Gastrocnemius medialis (tissue), 4 donors: ENCODE measurements at regions not wholly inside any gene's neighbourhood (a gene's known extent, or its start where the extent isn't known, plus 50 kb on each side); places are given as distances from the start of the nearest gene placed in this dataset.
"Not testable (repeated sequence)": the region's sequence is repeated elsewhere in the genome, so short reads cannot be mapped to it uniquely, and the experiment has no call there.

Experiments used
- ATAC-seq, 2 donors: fragments of 150-250 bp; one replicate each; pipeline ENCODE4 v1.9.1; 2016
- DNase-seq, 2 donors: peaks; one replicate each; pipeline ENCODE4 v3.0.0-alpha.2; 2019
- H3K27ac ChIP-seq, 4 donors: fragments of 200-600 bp; sonication (generic); 1 replicate in 1 of 4; 2 replicates in 3 of 4; pipeline ENCODE4 v1.5.1; 2016 to 2018; ENCODE audit warnings: mild to moderate bottlenecking in 2 of 4, moderate library complexity in 1 of 4
- H3K27me3 ChIP-seq, 3 donors: fragments of 200-600 bp; sonication (generic) in 2 of 3; 1 replicate in 1 of 3; 2 replicates in 2 of 3; pipeline versions ENCODE4 v1.5.1 to v1.6.0; 2016 to 2019; ENCODE audit warnings: mild to moderate bottlenecking in 1 of 3, moderate library complexity in 1 of 3
- H3K36me3 ChIP-seq, 2 donors: fragments of 200-600 bp; sonication (generic) in 1 of 2; one replicate each; pipeline ENCODE4 v1.5.1; 2017 to 2018
- H3K4me1 ChIP-seq, 2 donors: fragments of 200-600 bp; sonication (generic) in 1 of 2; one replicate each; pipeline ENCODE4 v1.5.1; 2016 to 2017; ENCODE audit warnings: mild to moderate bottlenecking in 2 of 2
- H3K4me3 ChIP-seq, 4 donors: fragments of 200-600 bp; sonication (generic) in 3 of 4; 1 replicate in 1 of 4; 2 replicates in 3 of 4; pipeline ENCODE4 v1.5.1; 2016 to 2019; ENCODE audit warnings: mild to moderate bottlenecking in 2 of 4
- H3K9me3 ChIP-seq, 3 donors: fragments of 200-600 bp; sonication (generic) in 2 of 3; 1 replicate in 1 of 3; 2 replicates in 2 of 3; pipeline ENCODE4 v1.5.1; 2016 to 2019
- POLR2A ChIP-seq, 2 donors: fragments of 450-650 bp; IDR thresholded peaks; one replicate each; pipeline ENCODE4 v1.6.1; 2017; ENCODE audit warnings: antibody characterized with exemption in 2 of 2, mild to moderate bottlenecking in 2 of 2, moderate library complexity in 2 of 2
- in situ Hi-C, 4 donors: fragments of 200-750 bp; cut with MboI; loops; one replicate each; pipeline versions ENCODE4 v1.15.0 to v1.8.0; 2017; ENCODE audit warnings: low sequenced_read_pairs in 4 of 4
- intact Hi-C: fragments of 100-400 bp; cut with DNase I; formaldehyde crosslinking; loops from one replicate; pipeline ENCODE4 v1.15.1; 2023; ENCODE audit warnings: low total_unique reads
- TF ChIP-seq, protein P1 (sequence below), 5 experiments: fragments of 450-650 bp in 3 of 5; fragments of 200-600 bp in 2 of 5; sonication (generic) in 2 of 5; IDR thresholded peaks in 4 of 5; conservative IDR thresholded peaks in 1 of 5; 1 replicate in 4 of 5; 2 replicates in 1 of 5; pipeline ENCODE4 v1.5.1; 2016 to 2019; ENCODE audit warnings: antibody characterized with exemption in 5 of 5, mild to moderate bottlenecking in 3 of 5, moderate library complexity in 3 of 5

DNA sequence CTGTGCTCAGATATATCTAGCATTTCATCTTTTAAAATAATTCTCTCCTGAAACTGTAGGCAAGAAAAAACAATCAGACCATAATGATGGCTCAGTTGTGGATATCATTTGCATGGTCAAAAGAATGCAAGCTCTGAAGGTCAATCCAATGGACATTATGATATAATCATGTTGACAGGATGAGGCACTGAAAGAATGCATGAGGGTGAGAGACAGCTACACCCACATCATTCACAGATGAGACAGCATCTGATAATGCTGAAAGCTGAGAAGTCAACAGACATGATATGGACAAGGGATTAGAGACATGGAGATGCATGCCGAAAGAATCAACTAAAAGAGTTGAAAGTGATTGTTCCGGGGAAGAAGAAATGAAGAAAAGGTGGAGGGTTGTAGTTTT is 346.4 kb upstream of the CDH5 start:
- in situ Hi-C loops (no loop called here), intact Hi-C loops (loop anchor here (10.0 kb wide), 1 partner anchor 245 kb away; no protein-coding TSS in a partner anchor)
- DNase-seq (no peak), ATAC-seq (no peak)
- no peaks in the 10 kb centered on the region for H3K27me3 ChIP-seq
- no peak overlapping the region for H3K27ac ChIP-seq
- no peaks in the 10 kb centered on the region for H3K9me3 ChIP-seq
- no peaks in the 10 kb centered on the region for H3K4me1 ChIP-seq
- no peaks in the 10 kb centered on the region for H3K36me3 ChIP-seq
- no peak overlapping the region for H3K4me3 ChIP-seq
- TF ChIP-seq, protein P1, sequence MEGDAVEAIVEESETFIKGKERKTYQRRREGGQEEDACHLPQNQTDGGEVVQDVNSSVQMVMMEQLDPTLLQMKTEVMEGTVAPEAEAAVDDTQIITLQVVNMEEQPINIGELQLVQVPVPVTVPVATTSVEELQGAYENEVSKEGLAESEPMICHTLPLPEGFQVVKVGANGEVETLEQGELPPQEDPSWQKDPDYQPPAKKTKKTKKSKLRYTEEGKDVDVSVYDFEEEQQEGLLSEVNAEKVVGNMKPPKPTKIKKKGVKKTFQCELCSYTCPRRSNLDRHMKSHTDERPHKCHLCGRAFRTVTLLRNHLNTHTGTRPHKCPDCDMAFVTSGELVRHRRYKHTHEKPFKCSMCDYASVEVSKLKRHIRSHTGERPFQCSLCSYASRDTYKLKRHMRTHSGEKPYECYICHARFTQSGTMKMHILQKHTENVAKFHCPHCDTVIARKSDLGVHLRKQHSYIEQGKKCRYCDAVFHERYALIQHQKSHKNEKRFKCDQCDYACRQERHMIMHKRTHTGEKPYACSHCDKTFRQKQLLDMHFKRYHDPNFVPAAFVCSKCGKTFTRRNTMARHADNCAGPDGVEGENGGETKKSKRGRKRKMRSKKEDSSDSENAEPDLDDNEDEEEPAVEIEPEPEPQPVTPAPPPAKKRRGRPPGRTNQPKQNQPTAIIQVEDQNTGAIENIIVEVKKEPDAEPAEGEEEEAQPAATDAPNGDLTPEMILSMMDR (IDR thresholded peaks at IDR 0.05 in 4 of 5, conservative IDR thresholded peaks at IDR 0.05 in 1 of 5): no peak
- no peak for TF ChIP-seq POLR2A (IDR thresholded peaks at IDR 0.05)

DNA sequence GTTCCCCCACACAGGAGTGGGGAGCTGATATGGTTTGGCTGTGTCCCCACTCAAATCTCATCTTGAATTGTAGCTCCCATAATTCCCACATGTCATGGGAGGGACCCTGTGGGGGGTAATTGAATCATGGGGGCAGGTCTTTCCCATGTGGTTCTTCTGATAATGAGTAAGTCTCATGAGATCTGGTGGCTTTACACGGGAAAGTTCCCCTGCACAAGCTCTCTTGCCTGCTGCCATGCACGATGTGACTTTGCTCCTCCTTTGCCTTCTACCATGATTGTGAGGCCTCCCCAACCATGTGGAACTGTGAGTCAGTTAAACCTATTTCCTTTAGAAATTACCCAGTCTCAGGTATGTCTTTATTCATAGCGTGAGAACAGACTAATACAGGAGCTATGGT is 347.0 kb upstream of the CDH5 start:
- H3K4me3 ChIP-seq, H3K27me3 ChIP-seq, H3K27ac ChIP-seq, in situ Hi-C loops, H3K36me3 ChIP-seq, H3K9me3 ChIP-seq, intact Hi-C loops, H3K4me1 ChIP-seq, ATAC-seq, DNase-seq: not testable (repeated sequence)

DNA sequence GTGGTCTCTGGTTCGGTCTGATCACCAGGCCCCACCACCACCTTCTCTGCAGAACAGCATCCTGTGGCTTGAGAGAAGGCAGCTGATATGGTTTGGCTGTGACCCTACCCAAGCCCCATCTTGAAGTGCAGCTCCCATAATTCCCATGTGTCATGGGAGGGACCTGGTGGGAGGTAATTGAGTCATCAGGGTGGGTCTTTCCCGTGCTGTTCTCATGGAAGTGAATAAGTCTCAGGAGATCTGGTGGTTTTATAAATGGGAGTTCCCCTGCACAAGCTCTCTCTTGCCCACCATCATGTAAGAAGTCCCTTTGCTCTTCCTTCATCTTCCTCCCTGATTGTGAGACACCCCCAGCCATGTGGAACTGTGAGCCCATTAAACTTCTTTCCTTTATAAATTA is 352.3 kb upstream of the CDH5 start:
- no peaks in the 10 kb centered on the region for H3K36me3 ChIP-seq
- intact Hi-C loops: no loop called here

DNA sequence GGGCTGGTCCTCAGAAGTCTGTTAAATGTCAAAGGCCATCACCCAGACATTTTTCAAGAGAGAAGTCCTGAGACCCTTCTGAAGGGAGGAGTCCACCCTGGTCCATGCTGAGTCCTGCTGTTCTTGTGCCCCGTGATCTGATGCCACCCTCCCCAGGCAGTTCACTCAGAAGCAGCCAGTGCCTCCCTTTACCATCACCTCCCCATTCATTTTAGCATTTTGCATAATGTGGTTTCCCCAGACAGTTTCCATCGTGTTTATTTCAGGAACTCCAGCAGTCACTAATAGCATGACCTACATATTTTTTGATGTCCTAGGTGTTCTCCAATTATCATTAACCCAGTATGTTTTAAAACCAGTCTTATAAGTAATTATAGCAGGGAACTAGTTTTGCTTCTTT is 353.0 kb upstream of the CDH5 start:
- ATAC-seq: no peak
- no peaks in the 10 kb centered on the region for H3K36me3 ChIP-seq
- intact Hi-C loops (no loop called here), in situ Hi-C loops (no loop called here)
- no peaks in the 10 kb centered on the region for H3K9me3 ChIP-seq
- no peak for TF ChIP-seq POLR2A (IDR thresholded peaks at IDR 0.05)
- TF ChIP-seq, protein P1 (IDR thresholded peaks at IDR 0.05 in 4 of 5, conservative IDR thresholded peaks at IDR 0.05 in 1 of 5): no peak
- H3K4me3 ChIP-seq: no peak overlapping the region
- no peaks in the 10 kb centered on the region for H3K4me1 ChIP-seq
- no peak for DNase-seq
- H3K27me3 ChIP-seq: no peaks in the 10 kb centered on the region
- H3K27ac ChIP-seq: no peak overlapping the region

More for the DNA sequence above, 352.3 kb upstream of the CDH5 start:
- in situ Hi-C loops: no loop called here
- no peak overlapping the region for H3K27ac ChIP-seq
- no peaks in the 10 kb centered on the region for H3K27me3 ChIP-seq
- no peak overlapping the region for H3K4me3 ChIP-seq
- DNase-seq: no peak
- no peaks in the 10 kb centered on the region for H3K9me3 ChIP-seq
- ATAC-seq: no peak
- no peak for TF ChIP-seq POLR2A (IDR thresholded peaks at IDR 0.05)
- TF ChIP-seq, protein P1 (IDR thresholded peaks at IDR 0.05 in 4 of 5, conservative IDR thresholded peaks at IDR 0.05 in 1 of 5): no peak
- H3K4me1 ChIP-seq: no peaks in the 10 kb centered on the region

DNA sequence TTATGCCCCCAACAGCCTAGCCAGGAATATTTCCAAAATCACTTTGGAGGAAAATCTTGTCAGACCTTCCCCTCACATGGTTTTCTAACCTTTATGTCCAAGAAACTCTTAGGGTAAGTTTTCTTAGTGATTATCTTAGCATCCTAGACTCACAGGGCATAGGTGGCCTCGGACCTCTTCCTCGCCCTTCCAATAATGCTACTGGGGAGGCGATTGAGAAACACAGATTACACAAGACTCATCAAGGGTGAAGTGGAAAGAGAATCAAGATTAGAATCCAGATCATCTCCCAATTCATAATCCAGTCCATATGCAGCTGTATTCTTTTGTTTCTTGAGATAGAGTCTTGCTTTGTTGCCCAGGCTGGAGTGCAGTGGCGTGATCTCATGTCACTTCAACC is 358.4 kb upstream of the CDH5 start:
- no peaks in the 10 kb centered on the region for H3K9me3 ChIP-seq
- H3K4me1 ChIP-seq: no peaks in the 10 kb centered on the region
- DNase-seq (no peak), ATAC-seq (no peak)
- no peak overlapping the region for H3K4me3 ChIP-seq
- H3K36me3 ChIP-seq: no peaks in the 10 kb centered on the region
- intact Hi-C loops: no loop called here
- H3K27me3 ChIP-seq: no peaks in the 10 kb centered on the region
- TF ChIP-seq POLR2A (IDR thresholded peaks at IDR 0.05): no peak
- TF ChIP-seq, protein P1 (IDR thresholded peaks at IDR 0.05 in 4 of 5, conservative IDR thresholded peaks at IDR 0.05 in 1 of 5): no peak
- H3K27ac ChIP-seq: no peak overlapping the region
- in situ Hi-C loops: no loop called here
